A549 (cell line): ENCODE measurements at regions not wholly inside any gene's neighbourhood (a gene's known extent, or its start where the extent isn't known, plus 50 kb on each side); places are given as distances from the start of the nearest gene placed in this dataset.

Experiments
- CEBPB ChIP-seq, 2 experiments: fragments of >200 bp in 1 of 2; sonication (Bioruptor Twin) in 1 of 2; formaldehyde crosslinking in 1 of 2; IDR thresholded peaks; 2 replicates each; pipeline ENCODE4 v1.6.1; 2012 to 2016
- CTCF ChIP-seq: fragments of >200 bp; sonication (Bioruptor Twin); formaldehyde crosslinking; IDR thresholded peaks from 3 replicates; pipeline ENCODE4 v1.5.1; 2016
- EP300 ChIP-seq, 2 experiments: fragments of >200 bp; sonication (Bioruptor Twin); formaldehyde crosslinking; IDR thresholded peaks; 2 replicates in 1 of 2; 3 replicates in 1 of 2; pipeline ENCODE4 v1.6.1; 2016 to 2017
- HOXA7 ChIP-seq: fragments of 250-450 bp; sonication (Bioruptor Pico); IDR thresholded peaks from 2 replicates; pipeline ENCODE4 v1.5.0; 2020; ENCODE audit warnings: mild to moderate bottlenecking, moderate library complexity
- KDM5A ChIP-seq: fragments of 200-600 bp; sonication (generic); IDR thresholded peaks from 2 replicates; pipeline ENCODE4 v1.6.1; 2016; ENCODE audit warnings: antibody characterized with exemption, mild to moderate bottlenecking
- MAFK ChIP-seq: fragments of 450-650 bp; IDR thresholded peaks from 2 replicates; pipeline ENCODE4 v1.6.1; 2014; ENCODE audit not compliant: partially characterized antibody
- MYC ChIP-seq: IDR thresholded peaks from 2 replicates; pipeline ENCODE4 v1.6.1; 2012; ENCODE audit warnings: mild to moderate bottlenecking, inconsistent platforms, low read length, improper control_type of control experiment, borderline replicate concordance
- POLR2A ChIP-seq: IDR thresholded peaks from 2 replicates; pipeline ENCODE4 v1.6.1; 2012; ENCODE audit warnings: mild to moderate bottlenecking, low read length
- SREBF2 ChIP-seq: fragments of 450-650 bp; IDR thresholded peaks from 2 replicates; pipeline ENCODE4 v1.6.1; 2014; ENCODE audit warnings: mild to moderate bottlenecking, moderate library complexity
- TF ChIP-seq, protein P1 (sequence below): IDR thresholded peaks from 2 replicates; pipeline ENCODE4 v1.6.1; 2012

DNA sequence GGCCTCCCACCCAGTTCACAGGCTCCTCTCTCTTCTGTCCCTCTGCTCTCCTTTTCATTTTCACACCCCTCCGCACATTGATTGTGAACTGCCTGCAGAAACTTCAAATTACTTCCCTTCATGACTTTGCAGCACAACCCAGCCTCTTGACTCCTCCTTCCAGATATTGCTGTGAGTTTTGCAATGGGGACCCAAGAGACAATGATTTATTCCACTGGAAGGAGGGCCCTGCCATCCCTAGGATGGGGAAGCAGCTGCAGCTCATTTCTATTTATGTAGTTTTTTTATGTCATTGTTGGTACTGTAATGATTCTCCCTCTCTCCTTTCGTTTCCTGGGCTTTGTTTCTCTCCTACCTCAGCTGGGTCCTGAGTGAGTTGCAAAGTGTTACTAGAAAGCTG, 364.9 kb downstream of the ICE1 start:
- TF ChIP-seq CTCF = no peak
- no peak for TF ChIP-seq POLR2A
- no peak for TF ChIP-seq CEBPB (IDR thresholded peaks at IDR 0.05)
- no peak for TF ChIP-seq SREBF2
- no peak for TF ChIP-seq EP300 (IDR thresholded peaks at IDR 0.05)
- TF ChIP-seq, protein P1, sequence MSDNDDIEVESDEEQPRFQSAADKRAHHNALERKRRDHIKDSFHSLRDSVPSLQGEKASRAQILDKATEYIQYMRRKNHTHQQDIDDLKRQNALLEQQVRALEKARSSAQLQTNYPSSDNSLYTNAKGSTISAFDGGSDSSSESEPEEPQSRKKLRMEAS = no peak
- TF ChIP-seq MYC = no peak
- no peak for TF ChIP-seq HOXA7 (CRISPR knock-in tag)
- no peak for TF ChIP-seq KDM5A
- TF ChIP-seq MAFK = no peak
